Endodermal cell (in vitro differentiated cells): ENCODE measurements at regions not wholly inside any gene's neighbourhood (a gene's known extent, or its start where the extent isn't known, plus 50 kb on each side); places are given as distances from the start of the nearest gene placed in this dataset.
"Not testable (repeated sequence)": the region's sequence is repeated elsewhere in the genome, so short reads cannot be mapped to it uniquely, and the experiment has no call there.

Source experiments
- DNase-seq: peaks from one replicate; pipeline ENCODE4 v3.0.0-alpha.2; 2017
- H3K27ac ChIP-seq: 2 replicates; pipeline ENCODE4 v1.5.1; 2013; ENCODE audit warnings: mild to moderate bottlenecking, low read depth, low read length, moderate library complexity
- H3K27me3 ChIP-seq: 2 replicates; pipeline ENCODE4 v1.6.1; 2013; ENCODE audit warnings: mild to moderate bottlenecking, low read length, moderate library complexity; ENCODE audit not compliant: insufficient read depth, control insufficient read depth, poor library complexity, severe bottlenecking
- H3K36me3 ChIP-seq: 2 replicates; pipeline ENCODE4 v1.7.0; 2013; ENCODE audit warnings: mild to moderate bottlenecking, low read length, moderate library complexity; ENCODE audit not compliant: control insufficient read depth, insufficient read depth
- H3K4me1 ChIP-seq: one replicate; pipeline ENCODE4 v1.7.0; 2013; ENCODE audit warnings: low read length; ENCODE audit not compliant: control insufficient read depth, insufficient read depth
- H3K4me3 ChIP-seq: 2 replicates; pipeline ENCODE4 v1.5.1; 2013; ENCODE audit warnings: mild to moderate bottlenecking, low read length, moderate library complexity
- H3K9ac ChIP-seq: 2 replicates; pipeline ENCODE4 v1.6.1; 2013; ENCODE audit warnings: mild to moderate bottlenecking, low read length, moderate library complexity; ENCODE audit not compliant: poor library complexity, severe bottlenecking; ENCODE audit errors: extremely low read depth
- H3K9me3 ChIP-seq: 2 replicates; pipeline ENCODE4 v1.6.1; 2013; ENCODE audit warnings: mild to moderate bottlenecking, low read length, moderate library complexity; ENCODE audit not compliant: control insufficient read depth
- H3K27ac Mint-ChIP-seq: 2 replicates; pipeline ENCODE4 v1.8.0; 2020; ENCODE audit warnings: mixed read lengths
- H3K27me3 Mint-ChIP-seq: 2 replicates; pipeline ENCODE4 v1.8.0; 2021; ENCODE audit warnings: mild to moderate bottlenecking, mixed read lengths; ENCODE audit not compliant: insufficient read depth
- H3K36me3 Mint-ChIP-seq: 2 replicates; pipeline ENCODE4 v1.8.0; 2020; ENCODE audit warnings: low read depth, mixed read lengths
- H3K4me1 Mint-ChIP-seq: 2 replicates; pipeline ENCODE4 v1.8.0; 2020; ENCODE audit warnings: mixed read lengths
- H3K4me3 Mint-ChIP-seq: 2 replicates; pipeline ENCODE4 v1.8.0; 2020; ENCODE audit warnings: mild to moderate bottlenecking, moderate library complexity, mixed read lengths
- H3K9me3 Mint-ChIP-seq: 2 replicates; pipeline ENCODE4 v1.8.0; 2020; ENCODE audit warnings: mild to moderate bottlenecking, mixed read lengths
- CTCF ChIP-seq: fragments of 200-600 bp; sonication (generic); conservative IDR thresholded peaks from 2 replicates; pipeline ENCODE4 v1.5.0; 2021; ENCODE audit warnings: antibody characterized with exemption, mild to moderate bottlenecking
- WGBS, 2 experiments: methylation state at CpG; one replicate each; pipeline versions ENCODE4 v1.1.5 to v1.1.7; 2013; ENCODE audit warnings: missing lambda C conversion rate in 2 of 2, mixed read lengths in 1 of 2; ENCODE audit not compliant: insufficient coverage in 1 of 2, insufficient read length in 1 of 2; 5-methylcytosine and 5-hydroxymethylcytosine counted together

DNA sequence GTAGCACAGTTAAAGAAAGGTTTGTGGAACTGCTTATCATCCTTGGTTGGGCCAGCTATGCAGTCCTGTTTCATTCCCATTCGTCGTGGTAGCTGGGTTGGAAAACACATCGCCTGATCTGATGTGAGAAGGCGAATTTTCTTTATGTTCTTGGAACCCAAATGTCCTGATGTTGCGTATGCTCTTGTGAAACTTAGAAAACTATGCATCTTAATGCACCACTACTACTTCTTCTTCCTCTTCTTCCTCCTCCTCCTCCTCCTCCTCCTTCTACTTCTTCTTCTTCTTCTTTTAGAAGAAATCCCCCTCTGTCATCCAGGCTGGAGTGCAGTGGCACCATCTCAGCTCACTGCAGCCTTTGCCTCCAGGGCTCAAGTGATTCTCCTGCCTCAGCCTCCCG lies 381.6 kb downstream of the UTRN start:
- no peaks in the 10 kb centered on the region for H3K27me3 Mint-ChIP-seq
- no peak overlapping the region for H3K27ac ChIP-seq
- H3K36me3 Mint-ChIP-seq, result peaks cover 13% of the 10 kb centered on the region
- H3K4me1 ChIP-seq, result peaks cover 7% of the 10 kb centered on the region
- no peak overlapping the region for H3K27ac Mint-ChIP-seq
- no peak for TF ChIP-seq CTCF
- H3K9ac ChIP-seq, result no peak overlapping the region
- H3K9me3 ChIP-seq, result peaks cover 35% of the 10 kb centered on the region
- no peak overlapping the region for H3K4me3 Mint-ChIP-seq
- WGBS, 2 experiments, result 93 to 99% methylated on average over 5 to 6 of the region's 6 CpGs
- peaks cover 38% of the 10 kb centered on the region for H3K4me1 Mint-ChIP-seq
- H3K36me3 ChIP-seq, result no peaks in the 10 kb centered on the region
- no peaks in the 10 kb centered on the region for H3K27me3 ChIP-seq
- H3K9me3 Mint-ChIP-seq, result peaks cover 29% of the 10 kb centered on the region
- no peak overlapping the region for H3K4me3 ChIP-seq
- DNase-seq, result no peak

- H3K9me3 Mint-ChIP-seq, result peaks cover 39% of the 10 kb centered on the region
- TF ChIP-seq CTCF, result no peak
- peaks cover 17% of the 10 kb centered on the region for H3K36me3 Mint-ChIP-seq
- no peaks in the 10 kb centered on the region for H3K27me3 ChIP-seq
- WGBS, 2 experiments, result 94 to 96% methylated on average over 4 of the region's 4 CpGs
- H3K4me1 ChIP-seq, result peaks cover 2% of the 10 kb centered on the region
- no peak for DNase-seq
- H3K27me3 Mint-ChIP-seq, result no peaks in the 10 kb centered on the region
- no peak overlapping the region for H3K4me3 Mint-ChIP-seq
- no peaks in the 10 kb centered on the region for H3K36me3 ChIP-seq
- peaks cover 41% of the 10 kb centered on the region for H3K9me3 ChIP-seq
- H3K27ac Mint-ChIP-seq, result no peak overlapping the region
- H3K27ac ChIP-seq, result no peak overlapping the region
- peak overlapping the region; percentile 36 for H3K4me3 ChIP-seq
- H3K4me1 Mint-ChIP-seq, result peaks cover 28% of the 10 kb centered on the region
- no peak overlapping the region for H3K9ac ChIP-seq
Measured at GRCh38 chr6:144667532-144668503, 382.7 kb downstream of the UTRN start.

GRCh38 chr6:144670259-144670658 lies 385.1 kb downstream of the UTRN start:
- not testable (repeated sequence) for H3K27ac Mint-ChIP-seq, H3K9ac ChIP-seq, H3K4me3 Mint-ChIP-seq, H3K27ac ChIP-seq, H3K27me3 Mint-ChIP-seq, DNase-seq, H3K27me3 ChIP-seq, H3K4me3 ChIP-seq, H3K4me1 ChIP-seq, H3K36me3 ChIP-seq
- Mint-ChIP-seq H3K9me3 (peaks cover 62% of the 10 kb centered on the region), H3K4me1 (peaks cover 10% of the 10 kb centered on the region), H3K36me3 (peaks cover 26% of the 10 kb centered on the region)
- H3K9me3 ChIP-seq, result peaks cover 62% of the 10 kb centered on the region
- WGBS, 2 experiments, result 100% methylated on average over 1 of the region's 1 CpG; no CpG with 5 or more reads in 1 of the 2 experiments
